HepG2 (cell line): ENCODE measurements at regions not wholly inside any gene's neighbourhood (a gene's known extent, or its start where the extent isn't known, plus 50 kb on each side); places are given as distances from the start of the nearest gene placed in this dataset.

Experiments
- DNMT3B ChIP-seq: conservative IDR thresholded peaks from 2 replicates; pipeline ENCODE4 v1.6.1; 2016; ENCODE audit warnings: missing biosample characterization, control low read depth
- JUND ChIP-seq: sonication (generic); formaldehyde crosslinking; IDR thresholded peaks from 2 replicates; pipeline ENCODE4 v1.8.0; 2022; ENCODE audit warnings: mild to moderate bottlenecking, missing genetic modification reagents
- POLR2A ChIP-seq, 2 experiments: IDR thresholded peaks; 2 replicates each; pipeline ENCODE4 v1.6.1; 2011; ENCODE audit warnings: low read depth in 2 of 2, low read length in 2 of 2, mild to moderate bottlenecking in 1 of 2, moderate library complexity in 1 of 2; ENCODE audit not compliant: insufficient read depth in 1 of 2
- SETDB1 ChIP-seq: sonication (generic); formaldehyde crosslinking; IDR thresholded peaks from 2 replicates; pipeline ENCODE4 v1.5.1; 2020; ENCODE audit warnings: missing genetic modification reagents, mild to moderate bottlenecking, borderline replicate concordance
- TAF1 ChIP-seq: sonication (generic); formaldehyde crosslinking; IDR thresholded peaks from 2 replicates; pipeline ENCODE4 v1.4.0; 2020; ENCODE audit warnings: missing genetic modification reagents
- ZNF644 ChIP-seq: IDR thresholded peaks from 2 replicates; pipeline ENCODE4 v1.6.1; 2016; ENCODE audit warnings: low read depth
- TF ChIP-seq, protein P1 (sequence below), 2 experiments: IDR thresholded peaks; 2 replicates each; pipeline ENCODE4 v1.6.1; 2011 to 2012; ENCODE audit warnings: low read length in 2 of 2, borderline replicate concordance in 1 of 2, low read depth in 1 of 2, mild to moderate bottlenecking in 1 of 2, moderate library complexity in 1 of 2
- TF ChIP-seq, protein P2 (sequence below): sonication (generic); formaldehyde crosslinking; conservative IDR thresholded peaks from 2 replicates; pipeline ENCODE4 v1.4.0; 2020; ENCODE audit warnings: missing genetic modification reagents
- TF ChIP-seq, protein P3 (sequence below): sonication (generic); formaldehyde crosslinking; IDR thresholded peaks from 2 replicates; pipeline ENCODE4 v1.4.0; 2020; ENCODE audit warnings: missing genetic modification reagents

- TF ChIP-seq JUND (CRISPR knock-in tag) (no peak), ZNF644 (CRISPR knock-in tag) (no peak), DNMT3B (CRISPR knock-in tag) (no peak), SETDB1 (no peak), POLR2A (IDR thresholded peaks at IDR 0.05; ENCODE audit: insufficient read depth in 1 of 2, low read depth in 2 of 2, low read length in 2 of 2) (no peak), TAF1 (CRISPR knock-in tag) (no peak)
- TF ChIP-seq, protein P1, sequence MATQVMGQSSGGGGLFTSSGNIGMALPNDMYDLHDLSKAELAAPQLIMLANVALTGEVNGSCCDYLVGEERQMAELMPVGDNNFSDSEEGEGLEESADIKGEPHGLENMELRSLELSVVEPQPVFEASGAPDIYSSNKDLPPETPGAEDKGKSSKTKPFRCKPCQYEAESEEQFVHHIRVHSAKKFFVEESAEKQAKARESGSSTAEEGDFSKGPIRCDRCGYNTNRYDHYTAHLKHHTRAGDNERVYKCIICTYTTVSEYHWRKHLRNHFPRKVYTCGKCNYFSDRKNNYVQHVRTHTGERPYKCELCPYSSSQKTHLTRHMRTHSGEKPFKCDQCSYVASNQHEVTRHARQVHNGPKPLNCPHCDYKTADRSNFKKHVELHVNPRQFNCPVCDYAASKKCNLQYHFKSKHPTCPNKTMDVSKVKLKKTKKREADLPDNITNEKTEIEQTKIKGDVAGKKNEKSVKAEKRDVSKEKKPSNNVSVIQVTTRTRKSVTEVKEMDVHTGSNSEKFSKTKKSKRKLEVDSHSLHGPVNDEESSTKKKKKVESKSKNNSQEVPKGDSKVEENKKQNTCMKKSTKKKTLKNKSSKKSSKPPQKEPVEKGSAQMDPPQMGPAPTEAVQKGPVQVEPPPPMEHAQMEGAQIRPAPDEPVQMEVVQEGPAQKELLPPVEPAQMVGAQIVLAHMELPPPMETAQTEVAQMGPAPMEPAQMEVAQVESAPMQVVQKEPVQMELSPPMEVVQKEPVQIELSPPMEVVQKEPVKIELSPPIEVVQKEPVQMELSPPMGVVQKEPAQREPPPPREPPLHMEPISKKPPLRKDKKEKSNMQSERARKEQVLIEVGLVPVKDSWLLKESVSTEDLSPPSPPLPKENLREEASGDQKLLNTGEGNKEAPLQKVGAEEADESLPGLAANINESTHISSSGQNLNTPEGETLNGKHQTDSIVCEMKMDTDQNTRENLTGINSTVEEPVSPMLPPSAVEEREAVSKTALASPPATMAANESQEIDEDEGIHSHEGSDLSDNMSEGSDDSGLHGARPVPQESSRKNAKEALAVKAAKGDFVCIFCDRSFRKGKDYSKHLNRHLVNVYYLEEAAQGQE (IDR thresholded peaks at IDR 0.05; ENCODE audit: borderline replicate concordance in 1 of 2, low read depth in 1 of 2, low read length in 2 of 2) = no peak
- TF ChIP-seq, protein P2, sequence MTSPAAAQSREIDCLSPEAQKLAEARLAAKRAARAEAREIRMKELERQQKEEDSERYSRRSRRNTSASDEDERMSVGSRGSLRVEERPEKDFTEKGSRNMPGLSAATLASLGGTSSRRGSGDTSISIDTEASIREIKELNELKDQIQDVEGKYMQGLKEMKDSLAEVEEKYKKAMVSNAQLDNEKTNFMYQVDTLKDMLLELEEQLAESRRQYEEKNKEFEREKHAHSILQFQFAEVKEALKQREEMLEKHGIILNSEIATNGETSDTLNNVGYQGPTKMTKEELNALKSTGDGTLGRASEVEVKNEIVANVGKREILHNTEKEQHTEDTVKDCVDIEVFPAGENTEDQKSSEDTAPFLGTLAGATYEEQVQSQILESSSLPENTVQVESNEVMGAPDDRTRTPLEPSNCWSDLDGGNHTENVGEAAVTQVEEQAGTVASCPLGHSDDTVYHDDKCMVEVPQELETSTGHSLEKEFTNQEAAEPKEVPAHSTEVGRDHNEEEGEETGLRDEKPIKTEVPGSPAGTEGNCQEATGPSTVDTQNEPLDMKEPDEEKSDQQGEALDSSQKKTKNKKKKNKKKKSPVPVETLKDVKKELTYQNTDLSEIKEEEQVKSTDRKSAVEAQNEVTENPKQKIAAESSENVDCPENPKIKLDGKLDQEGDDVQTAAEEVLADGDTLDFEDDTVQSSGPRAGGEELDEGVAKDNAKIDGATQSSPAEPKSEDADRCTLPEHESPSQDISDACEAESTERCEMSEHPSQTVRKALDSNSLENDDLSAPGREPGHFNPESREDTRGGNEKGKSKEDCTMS = no peak
- TF ChIP-seq, protein P3, sequence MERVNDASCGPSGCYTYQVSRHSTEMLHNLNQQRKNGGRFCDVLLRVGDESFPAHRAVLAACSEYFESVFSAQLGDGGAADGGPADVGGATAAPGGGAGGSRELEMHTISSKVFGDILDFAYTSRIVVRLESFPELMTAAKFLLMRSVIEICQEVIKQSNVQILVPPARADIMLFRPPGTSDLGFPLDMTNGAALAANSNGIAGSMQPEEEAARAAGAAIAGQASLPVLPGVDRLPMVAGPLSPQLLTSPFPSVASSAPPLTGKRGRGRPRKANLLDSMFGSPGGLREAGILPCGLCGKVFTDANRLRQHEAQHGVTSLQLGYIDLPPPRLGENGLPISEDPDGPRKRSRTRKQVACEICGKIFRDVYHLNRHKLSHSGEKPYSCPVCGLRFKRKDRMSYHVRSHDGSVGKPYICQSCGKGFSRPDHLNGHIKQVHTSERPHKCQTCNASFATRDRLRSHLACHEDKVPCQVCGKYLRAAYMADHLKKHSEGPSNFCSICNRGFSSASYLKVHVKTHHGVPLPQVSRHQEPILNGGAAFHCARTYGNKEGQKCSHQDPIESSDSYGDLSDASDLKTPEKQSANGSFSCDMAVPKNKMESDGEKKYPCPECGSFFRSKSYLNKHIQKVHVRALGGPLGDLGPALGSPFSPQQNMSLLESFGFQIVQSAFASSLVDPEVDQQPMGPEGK (CRISPR knock-in tag) = no peak
Observed at GRCh38 chr10:78301891-78302738, 268.5 kb downstream of the RPS24 start.
